ENCODE measurements at regions not wholly inside any gene's neighbourhood (a gene's known extent, or its start where the extent isn't known, plus 50 kb on each side); places are given as distances from the start of the nearest gene placed in this dataset.

- no peak for TF ChIP-seq ESRRA (IDR thresholded peaks at IDR 0.05; ENCODE audit: borderline replicate concordance, low read length)
- no peak for TF ChIP-seq RAD21 (conservative IDR thresholded peaks at IDR 0.05 in 1 of 2, IDR thresholded peaks at IDR 0.05 in 1 of 2)
Measured at GRCh38 chr7:11300241-11300640, 326.6 kb downstream of the PHF14 start (continued).

GRCh38 chr7:11302121-11302520, 328.4 kb downstream of the PHF14 start:
- CTCF ChIA-PET = interaction anchor here (1.6 to 1.9 kb wide), 2 partner anchors 10 to 17 kb away, joined by 5 read pairs; no protein-coding TSS in a partner anchor
- FAIRE-seq (no peak), ATAC-seq (no peak), DNase-seq (ENCODE audit: low read depth in 1 of 2, low spot score in 1 of 2) (no peak)
- Histone ChIP-seq H3K27ac (no peak overlapping the region), H3K4me3 (no peak overlapping the region), H3K4me2 (no peak overlapping the region), H3K4me1 (no peaks in the 10 kb centered on the region), H3K9me3 (peaks cover 14% of the 10 kb centered on the region; the same call in 2 of the 3 replicates)
- no peak for TF ChIP-seq JUN (IDR thresholded peaks at IDR 0.05)
- TF ChIP-seq HEYL (CRISPR knock-in tag; IDR thresholded peaks at IDR 0.05) = no peak
- TF ChIP-seq MAFK (IDR thresholded peaks at IDR 0.05; ENCODE audit: partially characterized antibody) = peak; percentile 70
- no peak for TF ChIP-seq TP53 (CRISPR knock-in tag; IDR thresholded peaks at IDR 0.05)
- no peak for TF ChIP-seq POLR2A (IDR thresholded peaks at IDR 0.05; ENCODE audit: low read length)
- POLR2A ChIA-PET = no interaction called here

- H3K27ac ChIP-seq = no peak overlapping the region
- ChIA-PET POLR2A (no interaction called here), CTCF (no interaction called here)
- DNase-seq (ENCODE audit: low read depth in 1 of 2, low spot score in 1 of 2) (no peak), FAIRE-seq (no peak), ATAC-seq (no peak)
- no peak overlapping the region for H3K4me2 ChIP-seq
- no peaks in the 10 kb centered on the region for H3K9me3 ChIP-seq
- H3K4me3 ChIP-seq = no peak overlapping the region
- TF ChIP-seq PBX3 (IDR thresholded peaks at IDR 0.05) (no peak), RCOR1 (IDR thresholded peaks at IDR 0.05; ENCODE audit: low read depth, low read length) (no peak), REST (IDR thresholded peaks at IDR 0.05) (no peak), FOXS1 (CRISPR knock-in tag; IDR thresholded peaks at IDR 0.05) (no peak), NR3C1 (IDR thresholded peaks at IDR 0.05) (no peak), NPAS2 (CRISPR knock-in tag; IDR thresholded peaks at IDR 0.05; ENCODE audit: borderline replicate concordance) (no peak), CTCF (IDR thresholded peaks at IDR 0.05) (no peak), EP300 (IDR thresholded peaks at IDR 0.05) (no peak), ZSCAN20 (CRISPR knock-in tag; IDR thresholded peaks at IDR 0.05) (no peak), HES2 (IDR thresholded peaks at IDR 0.05) (no peak), HOXB13 (CRISPR knock-in tag; IDR thresholded peaks at IDR 0.05; ENCODE audit: low read depth) (no peak), CBX8 (IDR thresholded peaks at IDR 0.05) (no peak), POLR2AphosphoS2 (conservative IDR thresholded peaks at IDR 0.05; ENCODE audit: low read length) (no peak), ELK1 (IDR thresholded peaks at IDR 0.05; ENCODE audit: low read depth, low read length) (no peak), SMC3 (IDR thresholded peaks at IDR 0.05) (no peak), HDAC2 (IDR thresholded peaks at IDR 0.05) (no peak), PHF8 (IDR thresholded peaks at IDR 0.05; ENCODE audit: borderline replicate concordance, low read depth) (no peak), CHD4 (IDR thresholded peaks at IDR 0.05; ENCODE audit: borderline replicate concordance) (no peak), MYC (IDR thresholded peaks at IDR 0.05; ENCODE audit: borderline replicate concordance, low read length) (no peak)
- 37% methylated on average over 2 of the region's 2 CpGs for WGBS (ENCODE audit: missing lambda C conversion rate)
- H3K4me1 ChIP-seq = no peaks in the 10 kb centered on the region
Measured at GRCh38 chr7:11313801-11314200, 340.1 kb downstream of the PHF14 start.

Data from A549 (cell line).